GM19099 (cell line): ENCODE measurements at regions not wholly inside any gene's neighbourhood (a gene's known extent, or its start where the extent isn't known, plus 50 kb on each side); places are given as distances from the start of the nearest gene placed in this dataset.

Experiments
- POLR2A ChIP-seq: IDR thresholded peaks from 3 replicates; pipeline ENCODE4 v1.6.1; 2011; ENCODE audit warnings: low read depth; ENCODE audit not compliant: insufficient read length; ENCODE audit errors: extremely low read depth

GRCh38 chr17:71899317-71899716, 221.5 kb upstream of the SOX9 start:
- no peak for TF ChIP-seq POLR2A

- no peak for TF ChIP-seq POLR2A
Observed at GRCh38 chr17:71900621-71901229, 220.1 kb upstream of the SOX9 start.

- no peak for TF ChIP-seq POLR2A
Observed at GRCh38 chr17:71902894-71903506, 217.8 kb upstream of the SOX9 start.

- TF ChIP-seq POLR2A = no peak
Observed at GRCh38 chr17:71905376-71906031, 215.3 kb upstream of the SOX9 start.

- TF ChIP-seq POLR2A = no peak
Observed at GRCh38 chr17:71909155-71909554, 211.7 kb upstream of the SOX9 start.

- TF ChIP-seq POLR2A = no peak
Observed at GRCh38 chr17:71910002-71910401, 210.8 kb upstream of the SOX9 start.

GRCh38 chr17:71914042-71914441, 206.8 kb upstream of the SOX9 start:
- TF ChIP-seq POLR2A = no peak

- TF ChIP-seq POLR2A = no peak
Observed at GRCh38 chr17:71914812-71915211, 206.0 kb upstream of the SOX9 start.

- TF ChIP-seq POLR2A = no peak
Observed at GRCh38 chr17:71917715-71918114, 203.1 kb upstream of the SOX9 start.

- TF ChIP-seq POLR2A = no peak
Observed at GRCh38 chr17:71919186-71919585, 201.6 kb upstream of the SOX9 start.

- no peak for TF ChIP-seq POLR2A
Observed at GRCh38 chr17:71919896-71920295, 200.9 kb upstream of the SOX9 start.

- TF ChIP-seq POLR2A = no peak
Observed at GRCh38 chr17:71921796-71922195, 199.0 kb upstream of the SOX9 start.

- TF ChIP-seq POLR2A = no peak
Observed at GRCh38 chr17:71922439-71922838, 198.4 kb upstream of the SOX9 start.

- TF ChIP-seq POLR2A = no peak
Observed at GRCh38 chr17:71926746-71927398, 193.9 kb upstream of the SOX9 start.

GRCh38 chr17:71933306-71933705, 187.5 kb upstream of the SOX9 start:
- no peak for TF ChIP-seq POLR2A

GRCh38 chr17:71934520-71934919, 186.3 kb upstream of the SOX9 start:
- TF ChIP-seq POLR2A = no peak

GRCh38 chr17:71935341-71935740, 185.5 kb upstream of the SOX9 start:
- TF ChIP-seq POLR2A = no peak

GRCh38 chr17:71936977-71937376, 183.8 kb upstream of the SOX9 start:
- no peak for TF ChIP-seq POLR2A
